OCI-LY7 (cell line): ENCODE measurements at regions not wholly inside any gene's neighbourhood (a gene's known extent, or its start where the extent isn't known, plus 50 kb on each side); places are given as distances from the start of the nearest gene placed in this dataset.

ENCODE experiments used
- EZH2phosphoT487 ChIP-seq: fragments of 200-600 bp; sonication (generic); IDR thresholded peaks from 2 replicates; pipeline ENCODE4 v1.6.1; 2018; ENCODE audit warnings: low read depth, borderline replicate concordance, mild to moderate bottlenecking, mixed run types, antibody characterized with exemption, low read length, moderate library complexity, mixed read lengths
- TF ChIP-seq, protein P1 (sequence below): fragments of 200-600 bp; sonication (generic); conservative IDR thresholded peaks from 2 replicates; pipeline ENCODE4 v1.5.1; 2014; ENCODE audit warnings: mild to moderate bottlenecking, antibody characterized with exemption, low read length, moderate library complexity, mixed read lengths

DNA sequence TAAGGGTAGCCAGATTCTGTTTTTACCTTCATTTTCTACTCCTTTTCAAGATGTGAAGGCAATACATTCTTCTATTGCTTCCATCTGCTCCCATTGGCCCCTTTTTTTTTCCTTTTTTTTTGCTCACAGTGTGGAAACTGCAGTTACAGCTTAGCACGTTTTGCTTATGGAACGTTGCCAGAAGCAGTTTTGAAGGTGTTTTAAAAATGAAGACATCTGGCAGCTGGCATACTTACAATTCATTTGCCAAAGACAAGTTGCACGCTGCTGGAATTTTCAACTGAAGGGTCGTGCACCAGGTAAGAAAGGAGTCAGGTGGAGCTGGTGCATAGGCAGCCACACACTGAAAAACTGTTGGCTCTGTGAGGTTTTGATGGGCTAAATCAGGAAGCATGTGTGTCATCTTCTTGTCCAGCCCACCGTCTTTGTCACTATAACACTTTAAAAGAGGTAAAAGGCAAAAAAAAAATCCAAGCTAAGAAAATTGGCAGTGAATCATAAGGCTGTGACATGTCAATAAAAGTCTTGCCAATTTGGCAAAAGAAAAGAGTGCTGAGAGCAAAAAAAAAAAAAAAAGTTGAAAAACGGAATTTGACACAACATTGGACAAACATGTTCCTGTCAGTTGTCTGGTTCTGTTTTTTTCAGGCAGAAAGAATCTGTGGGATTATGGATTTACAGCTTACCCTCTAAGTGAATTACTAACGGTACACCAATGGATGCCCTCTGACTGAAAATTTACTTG lies 225.4 kb upstream of the SOX2 start:
- TF ChIP-seq, protein P1, sequence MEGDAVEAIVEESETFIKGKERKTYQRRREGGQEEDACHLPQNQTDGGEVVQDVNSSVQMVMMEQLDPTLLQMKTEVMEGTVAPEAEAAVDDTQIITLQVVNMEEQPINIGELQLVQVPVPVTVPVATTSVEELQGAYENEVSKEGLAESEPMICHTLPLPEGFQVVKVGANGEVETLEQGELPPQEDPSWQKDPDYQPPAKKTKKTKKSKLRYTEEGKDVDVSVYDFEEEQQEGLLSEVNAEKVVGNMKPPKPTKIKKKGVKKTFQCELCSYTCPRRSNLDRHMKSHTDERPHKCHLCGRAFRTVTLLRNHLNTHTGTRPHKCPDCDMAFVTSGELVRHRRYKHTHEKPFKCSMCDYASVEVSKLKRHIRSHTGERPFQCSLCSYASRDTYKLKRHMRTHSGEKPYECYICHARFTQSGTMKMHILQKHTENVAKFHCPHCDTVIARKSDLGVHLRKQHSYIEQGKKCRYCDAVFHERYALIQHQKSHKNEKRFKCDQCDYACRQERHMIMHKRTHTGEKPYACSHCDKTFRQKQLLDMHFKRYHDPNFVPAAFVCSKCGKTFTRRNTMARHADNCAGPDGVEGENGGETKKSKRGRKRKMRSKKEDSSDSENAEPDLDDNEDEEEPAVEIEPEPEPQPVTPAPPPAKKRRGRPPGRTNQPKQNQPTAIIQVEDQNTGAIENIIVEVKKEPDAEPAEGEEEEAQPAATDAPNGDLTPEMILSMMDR = no peak
- no peak for TF ChIP-seq EZH2phosphoT487
